ENCODE measurements at regions not wholly inside any gene's neighbourhood (a gene's known extent, or its start where the extent isn't known, plus 50 kb on each side); places are given as distances from the start of the nearest gene placed in this dataset.

- Histone ChIP-seq H3K27me3 (replicated peaks in 1 of 7) (peaks cover 0 to 42% (median 0%) of the 10 kb centered on the region in 7 donors), H3K4me3 (no peak overlapping the region), H3K27ac (no peak overlapping the region), H3K36me3 (no peaks in the 10 kb centered on the region), H3K9me3 (no peaks in the 10 kb centered on the region), H3K4me1 (peaks cover 0 to 2% (median 0%) of the 10 kb centered on the region in 6 donors)
- WGBS, 5 donors = 16 to 31% (median 23%) methylated on average over 8 of the region's 8 CpGs
- DNase-seq = peak; percentile 50
- TF ChIP-seq, protein P1, sequence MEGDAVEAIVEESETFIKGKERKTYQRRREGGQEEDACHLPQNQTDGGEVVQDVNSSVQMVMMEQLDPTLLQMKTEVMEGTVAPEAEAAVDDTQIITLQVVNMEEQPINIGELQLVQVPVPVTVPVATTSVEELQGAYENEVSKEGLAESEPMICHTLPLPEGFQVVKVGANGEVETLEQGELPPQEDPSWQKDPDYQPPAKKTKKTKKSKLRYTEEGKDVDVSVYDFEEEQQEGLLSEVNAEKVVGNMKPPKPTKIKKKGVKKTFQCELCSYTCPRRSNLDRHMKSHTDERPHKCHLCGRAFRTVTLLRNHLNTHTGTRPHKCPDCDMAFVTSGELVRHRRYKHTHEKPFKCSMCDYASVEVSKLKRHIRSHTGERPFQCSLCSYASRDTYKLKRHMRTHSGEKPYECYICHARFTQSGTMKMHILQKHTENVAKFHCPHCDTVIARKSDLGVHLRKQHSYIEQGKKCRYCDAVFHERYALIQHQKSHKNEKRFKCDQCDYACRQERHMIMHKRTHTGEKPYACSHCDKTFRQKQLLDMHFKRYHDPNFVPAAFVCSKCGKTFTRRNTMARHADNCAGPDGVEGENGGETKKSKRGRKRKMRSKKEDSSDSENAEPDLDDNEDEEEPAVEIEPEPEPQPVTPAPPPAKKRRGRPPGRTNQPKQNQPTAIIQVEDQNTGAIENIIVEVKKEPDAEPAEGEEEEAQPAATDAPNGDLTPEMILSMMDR (IDR thresholded peaks at IDR 0.05 in 8 of 11, conservative IDR thresholded peaks at IDR 0.05 in 3 of 11) = no peak
- TF ChIP-seq POLR2A (IDR thresholded peaks at IDR 0.05) = no peak
- no peak for TF ChIP-seq POLR2AphosphoS5 (IDR thresholded peaks at IDR 0.05)
- intact Hi-C loops (cut with DNase I; ENCODE audit: low total_unique reads) = no loop called here
Observed at GRCh38 chr1:47582891-47583608, 145.2 kb downstream of the FOXD2 start.

DNA sequence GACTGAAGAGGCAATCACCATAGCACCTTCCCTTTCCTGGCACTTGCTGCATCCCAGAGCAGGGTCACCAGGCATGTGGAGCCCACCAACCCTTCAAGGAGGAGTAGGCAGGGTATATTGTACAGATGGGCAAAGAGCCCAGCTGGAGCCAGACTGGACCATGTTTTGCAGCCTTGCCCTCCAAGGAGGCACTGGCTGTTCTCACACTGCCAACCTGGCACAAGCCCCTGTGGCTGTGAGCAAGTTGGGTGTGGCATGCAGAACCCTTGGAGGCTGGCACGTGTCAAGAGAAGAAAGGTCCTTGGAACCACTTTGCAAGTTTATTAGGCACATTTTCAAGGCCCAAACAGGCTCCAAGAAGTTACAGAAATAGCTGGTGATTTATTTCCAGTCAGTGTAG, 146.4 kb downstream of the FOXD2 start:
- Histone ChIP-seq H3K36me3 (no peaks in the 10 kb centered on the region), H3K27ac (no peak overlapping the region), H3K4me3 (no peak overlapping the region), H3K4me1 (no peaks in the 10 kb centered on the region), H3K9me3 (no peaks in the 10 kb centered on the region), H3K27me3 (replicated peaks in 1 of 7) (peaks cover 0 to 48% (median 0%) of the 10 kb centered on the region in 7 donors)
- DNase-seq = peak; percentile 11
- intact Hi-C loops (cut with DNase I; ENCODE audit: low total_unique reads) = no loop called here
- 54 to 68% (median 60%) methylated on average over 1 of the region's 1 CpG for WGBS, 5 donors
- TF ChIP-seq POLR2AphosphoS5 (IDR thresholded peaks at IDR 0.05) (no peak), POLR2A (IDR thresholded peaks at IDR 0.05) (no peak)
- TF ChIP-seq, protein P1 (IDR thresholded peaks at IDR 0.05 in 8 of 11, conservative IDR thresholded peaks at IDR 0.05 in 3 of 11) = no peak

GRCh38 chr1:47585141-47585902, 147.5 kb downstream of the FOXD2 start:
- Histone ChIP-seq H3K27me3 (replicated peaks in 1 of 7) (peaks cover 0 to 55% (median 0%) of the 10 kb centered on the region in 7 donors), H3K36me3 (no peaks in the 10 kb centered on the region), H3K9me3 (no peaks in the 10 kb centered on the region), H3K27ac (no peak overlapping the region), H3K4me1 (no peaks in the 10 kb centered on the region), H3K4me3 (no peak overlapping the region)
- 68 to 81% (median 71%) methylated on average over 9 of the region's 9 CpGs for WGBS, 5 donors
- peak; percentile 22 for DNase-seq
- intact Hi-C loops (cut with DNase I; ENCODE audit: low total_unique reads) = no loop called here
- TF ChIP-seq POLR2A (IDR thresholded peaks at IDR 0.05) (no peak), POLR2AphosphoS5 (IDR thresholded peaks at IDR 0.05) (no peak)
- TF ChIP-seq, protein P1 (IDR thresholded peaks at IDR 0.05 in 8 of 11, conservative IDR thresholded peaks at IDR 0.05 in 3 of 11) = no peak
